ENCODE measurements at regions not wholly inside any gene's neighbourhood (a gene's known extent, or its start where the extent isn't known, plus 50 kb on each side); places are given as distances from the start of the nearest gene placed in this dataset.

DNA sequence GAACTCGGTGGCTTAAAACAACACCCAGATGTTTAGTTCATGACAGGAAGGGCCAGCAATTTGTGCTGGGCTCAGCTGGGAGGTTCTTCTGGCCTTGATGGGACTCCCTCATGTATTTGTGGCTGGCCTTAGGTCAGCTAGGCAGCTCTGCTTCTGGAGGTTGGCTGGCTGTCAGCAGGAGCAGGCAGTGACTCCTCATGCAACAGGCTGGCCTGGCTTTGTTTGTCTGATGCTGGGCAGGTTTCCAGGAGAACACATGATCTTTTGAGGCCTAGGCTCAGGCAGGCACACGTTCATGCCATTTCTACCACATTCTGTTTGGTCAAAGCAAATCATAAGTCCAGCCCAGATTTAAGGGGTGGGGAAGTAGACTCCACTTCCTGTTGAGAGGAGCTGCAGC is 571.2 kb downstream of the TBC1D22A start:
- TF ChIP-seq, protein P1, sequence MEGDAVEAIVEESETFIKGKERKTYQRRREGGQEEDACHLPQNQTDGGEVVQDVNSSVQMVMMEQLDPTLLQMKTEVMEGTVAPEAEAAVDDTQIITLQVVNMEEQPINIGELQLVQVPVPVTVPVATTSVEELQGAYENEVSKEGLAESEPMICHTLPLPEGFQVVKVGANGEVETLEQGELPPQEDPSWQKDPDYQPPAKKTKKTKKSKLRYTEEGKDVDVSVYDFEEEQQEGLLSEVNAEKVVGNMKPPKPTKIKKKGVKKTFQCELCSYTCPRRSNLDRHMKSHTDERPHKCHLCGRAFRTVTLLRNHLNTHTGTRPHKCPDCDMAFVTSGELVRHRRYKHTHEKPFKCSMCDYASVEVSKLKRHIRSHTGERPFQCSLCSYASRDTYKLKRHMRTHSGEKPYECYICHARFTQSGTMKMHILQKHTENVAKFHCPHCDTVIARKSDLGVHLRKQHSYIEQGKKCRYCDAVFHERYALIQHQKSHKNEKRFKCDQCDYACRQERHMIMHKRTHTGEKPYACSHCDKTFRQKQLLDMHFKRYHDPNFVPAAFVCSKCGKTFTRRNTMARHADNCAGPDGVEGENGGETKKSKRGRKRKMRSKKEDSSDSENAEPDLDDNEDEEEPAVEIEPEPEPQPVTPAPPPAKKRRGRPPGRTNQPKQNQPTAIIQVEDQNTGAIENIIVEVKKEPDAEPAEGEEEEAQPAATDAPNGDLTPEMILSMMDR (IDR thresholded peaks at IDR 0.05 in 8 of 11, conservative IDR thresholded peaks at IDR 0.05 in 3 of 11): no peak
- TF ChIP-seq POLR2AphosphoS5 (IDR thresholded peaks at IDR 0.05): no peak
- TF ChIP-seq POLR2A (IDR thresholded peaks at IDR 0.05): no peak

Data from spleen (tissue), 7 donors.